KBM-7 (cell line): ENCODE measurements at regions not wholly inside any gene's neighbourhood (a gene's known extent, or its start where the extent isn't known, plus 50 kb on each side); places are given as distances from the start of the nearest gene placed in this dataset.

ENCODE experiments used
- DNase-seq: peaks from one replicate; pipeline ENCODE4 v3.0.0-alpha.2; 2015
- in situ Hi-C: fragments of 300-500 bp; cut with MboI; formaldehyde crosslinking; loops from 2 replicates; pipeline ENCODE4 v1.14.3; 2020; ENCODE audit warnings: low sequenced_read_pairs, low pct_unique_long_range_greater_than_20kb, mixed read lengths

DNA sequence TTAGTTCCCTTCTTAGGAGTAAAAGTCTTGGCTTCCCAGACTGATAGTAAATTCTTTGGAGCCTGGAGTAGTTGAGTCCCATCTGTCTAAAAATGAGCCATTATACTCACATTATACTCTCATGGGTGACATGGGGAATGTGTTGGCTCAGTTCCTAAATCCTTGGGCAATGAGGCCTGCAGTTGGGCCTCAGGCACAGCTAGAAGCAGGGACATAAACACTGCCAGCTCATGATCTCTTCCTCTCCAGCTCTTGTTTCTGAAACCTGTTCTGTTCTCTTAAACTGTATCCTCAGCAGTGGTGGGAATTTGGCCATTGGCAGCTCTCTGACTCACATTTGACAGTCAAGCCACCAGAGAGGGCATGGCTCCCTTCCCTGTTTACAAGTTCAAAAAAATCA lies 212.5 kb downstream of the SPATA18 start:
- no peak for DNase-seq
- in situ Hi-C loops: no loop called here

DNA sequence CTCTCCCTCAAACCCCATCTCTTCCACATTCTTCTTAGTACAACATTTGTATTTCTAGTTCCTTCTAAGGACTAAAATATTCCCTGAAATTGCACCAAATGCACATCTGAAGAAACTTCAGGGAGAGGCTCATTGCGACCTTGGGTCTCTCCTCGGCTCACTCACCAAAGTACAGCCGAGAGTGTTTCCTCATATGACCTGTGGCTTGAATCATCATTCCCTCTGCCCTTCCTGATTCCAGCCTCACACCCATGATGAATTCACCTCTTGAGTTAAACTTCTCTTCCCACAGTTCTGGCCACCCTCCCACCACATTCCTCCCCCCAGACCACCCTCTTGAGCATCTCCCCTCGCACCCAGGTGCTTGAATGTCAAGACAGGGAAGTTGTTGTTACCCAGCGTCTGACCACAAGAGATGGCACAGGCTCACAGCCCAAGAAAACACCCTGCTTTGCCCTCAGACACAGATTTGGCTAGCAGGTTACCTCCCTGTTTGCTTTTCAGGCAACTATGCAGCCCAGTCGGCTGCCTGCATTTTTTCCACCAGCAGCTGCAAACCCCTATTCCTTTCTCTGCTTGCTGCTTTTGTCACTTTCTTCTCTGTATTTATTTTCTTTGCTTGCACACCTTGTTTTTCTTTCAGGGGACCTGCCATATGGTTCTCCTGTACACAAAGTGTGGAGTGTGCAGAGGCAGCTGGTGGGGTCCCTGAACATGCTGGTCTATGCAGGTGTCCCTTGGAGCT lies 214.8 kb downstream of the SPATA18 start:
- in situ Hi-C loops: no loop called here
- DNase-seq: no peak

DNA sequence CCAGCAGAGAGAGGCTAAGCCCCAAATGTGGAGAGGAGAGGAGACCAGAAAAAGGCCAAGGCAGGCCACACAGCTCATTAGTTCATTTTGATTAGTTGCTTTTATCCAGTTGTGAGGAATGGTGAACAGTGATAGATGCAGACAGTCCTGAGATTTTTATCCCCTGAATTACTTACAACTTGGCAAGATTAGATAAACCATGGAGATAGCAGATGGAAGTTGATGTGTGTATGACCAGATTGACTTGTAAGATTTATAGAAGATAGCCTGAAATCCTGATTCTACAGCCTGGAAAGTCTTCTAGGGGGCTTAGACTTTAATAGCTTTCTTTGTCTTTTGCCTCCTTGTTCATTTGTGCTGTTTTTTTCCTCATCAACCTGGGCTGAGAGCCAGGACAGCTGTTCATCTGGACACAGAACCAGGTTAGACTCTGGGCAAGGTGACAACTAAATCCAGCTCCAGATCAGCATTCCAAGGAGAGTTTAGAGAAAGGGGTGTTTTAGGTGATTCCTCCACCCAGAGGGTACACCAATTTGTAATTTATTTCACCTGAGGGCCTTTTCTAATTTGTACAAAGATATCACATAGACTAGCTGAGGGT lies 215.5 kb downstream of the SPATA18 start:
- in situ Hi-C loops: no loop called here
- DNase-seq: no peak

DNA sequence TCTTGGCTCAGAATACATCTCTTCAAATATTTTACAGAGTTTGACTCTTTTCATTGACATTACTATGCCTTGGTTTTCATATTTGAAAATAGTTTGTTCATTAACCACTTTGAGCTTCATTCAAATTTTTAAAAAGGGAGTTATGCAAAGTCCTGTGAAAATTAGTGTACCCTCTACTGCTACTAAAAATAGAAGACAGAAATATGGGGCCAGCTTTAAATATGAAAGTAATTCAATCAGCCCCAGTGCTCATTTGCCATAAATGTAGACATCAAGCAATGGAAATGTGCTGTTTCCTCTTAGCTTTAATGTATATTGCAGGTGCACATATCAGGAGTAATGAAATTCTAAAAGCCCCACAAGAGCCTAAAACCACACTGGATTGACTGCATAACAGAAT lies 218.7 kb downstream of the SPATA18 start:
- no peak for DNase-seq
- in situ Hi-C loops: no loop called here

DNA sequence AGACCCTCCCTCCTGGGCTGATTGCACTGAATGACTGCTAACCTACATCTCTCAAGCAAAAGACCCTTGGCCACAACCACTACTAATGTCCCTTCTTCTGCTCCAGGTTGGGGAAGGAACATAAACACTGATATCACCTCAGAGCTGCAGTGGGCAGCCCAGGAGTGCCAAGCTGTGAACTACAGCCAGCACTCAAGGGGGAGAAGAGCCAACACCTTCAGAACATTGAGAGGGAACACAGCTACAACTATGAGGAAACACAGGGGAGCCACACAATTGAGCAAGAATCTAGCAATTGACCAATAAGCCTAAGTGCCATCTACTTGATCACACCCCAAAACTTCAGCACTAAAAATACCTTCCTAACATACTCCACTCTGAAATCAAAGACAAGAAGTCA lies 222.8 kb downstream of the SPATA18 start:
- in situ Hi-C loops: no loop called here
- no peak for DNase-seq

DNA sequence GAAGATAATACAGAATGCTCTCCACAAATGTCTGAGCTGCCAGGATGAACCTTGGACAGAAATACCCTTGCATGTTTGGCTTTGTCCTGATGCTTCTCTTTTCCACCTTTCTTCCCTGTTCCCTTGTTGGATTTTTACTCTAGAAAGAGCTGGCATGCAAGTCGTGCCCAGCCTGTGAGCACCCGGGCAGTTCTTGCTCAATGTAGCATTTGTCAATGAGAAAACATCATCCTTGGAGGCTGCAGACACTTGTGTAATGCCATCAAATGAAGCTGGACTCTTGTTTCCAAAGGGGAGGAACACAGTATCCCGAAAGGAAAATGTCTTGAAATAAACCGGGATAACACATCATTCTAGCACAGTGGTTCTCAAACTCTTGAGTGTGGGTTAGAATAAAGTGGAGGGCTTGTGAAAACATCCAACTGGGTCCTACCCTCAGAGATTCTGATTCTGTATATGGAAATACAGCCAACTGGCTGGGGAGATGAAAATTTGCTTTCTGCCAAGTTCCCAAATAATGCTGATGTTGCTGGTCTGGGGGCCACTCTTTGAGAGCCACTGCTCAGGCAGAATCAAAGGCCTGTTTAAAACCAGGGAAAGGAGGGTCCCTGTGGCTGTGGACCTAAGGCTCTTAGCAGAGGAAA lies 237.2 kb downstream of the SPATA18 start:
- DNase-seq: no peak
- in situ Hi-C loops: no loop called here

DNA sequence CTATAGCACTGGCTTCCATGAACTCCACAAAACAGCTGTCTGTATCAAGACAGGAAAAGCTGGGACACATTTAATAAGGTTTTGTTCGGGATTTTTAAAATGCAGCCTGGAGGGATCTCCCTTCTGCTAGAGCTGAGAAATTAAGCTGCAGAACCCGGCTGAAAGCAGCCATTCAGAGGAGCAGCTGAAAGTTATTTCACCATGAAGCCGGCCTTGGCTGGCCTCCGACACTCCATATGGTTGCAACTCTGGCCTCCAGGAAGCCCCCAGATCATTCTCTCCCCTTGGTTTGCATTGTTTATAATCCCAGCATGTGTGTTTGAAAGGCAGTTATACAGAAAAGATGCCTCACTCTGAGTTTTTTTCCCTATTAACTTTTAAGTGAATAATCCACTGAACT lies 239.4 kb downstream of the SPATA18 start:
- in situ Hi-C loops: no loop called here
- DNase-seq: no peak

DNA sequence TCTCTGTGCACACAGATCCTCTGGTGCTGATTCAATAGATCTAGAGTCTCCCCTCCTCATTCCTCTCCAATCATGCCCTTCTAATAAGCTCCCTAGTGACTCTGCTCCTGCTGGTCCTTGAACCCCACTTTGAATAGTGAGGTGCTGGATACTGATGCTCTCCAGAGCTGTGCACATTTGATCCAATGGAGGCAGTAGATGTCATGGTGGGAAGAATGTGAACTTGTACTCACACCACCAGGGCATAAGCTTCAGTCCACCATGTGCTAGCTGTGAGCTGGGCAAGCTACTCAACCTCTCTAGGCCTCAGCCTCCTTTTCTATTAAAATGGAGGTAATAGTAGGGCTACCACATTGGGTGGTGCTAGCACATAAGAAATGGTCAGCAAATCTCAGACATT lies 241.1 kb downstream of the SPATA18 start:
- DNase-seq: no peak
- in situ Hi-C loops: no loop called here

DNA sequence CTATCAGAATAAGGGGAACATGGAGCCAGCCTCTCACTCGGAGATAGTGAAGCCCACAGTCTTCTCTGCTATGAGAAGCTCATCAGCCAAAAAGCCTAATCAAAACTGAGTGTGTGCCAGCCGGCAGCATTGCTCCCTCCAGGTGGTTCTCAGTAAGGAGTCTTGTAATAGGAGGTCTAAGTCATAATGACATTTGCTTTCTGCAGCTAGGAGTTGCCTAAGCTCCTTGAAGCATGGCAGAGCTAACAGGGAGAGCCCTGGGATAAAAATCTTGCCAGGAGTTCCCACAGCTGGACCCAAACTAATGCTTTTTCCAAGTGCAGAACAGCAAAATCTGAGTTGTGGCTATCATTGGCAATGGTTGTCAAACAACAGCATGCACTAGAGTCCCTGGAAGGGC lies 245.2 kb downstream of the SPATA18 start:
- in situ Hi-C loops: no loop called here
- no peak for DNase-seq

DNA sequence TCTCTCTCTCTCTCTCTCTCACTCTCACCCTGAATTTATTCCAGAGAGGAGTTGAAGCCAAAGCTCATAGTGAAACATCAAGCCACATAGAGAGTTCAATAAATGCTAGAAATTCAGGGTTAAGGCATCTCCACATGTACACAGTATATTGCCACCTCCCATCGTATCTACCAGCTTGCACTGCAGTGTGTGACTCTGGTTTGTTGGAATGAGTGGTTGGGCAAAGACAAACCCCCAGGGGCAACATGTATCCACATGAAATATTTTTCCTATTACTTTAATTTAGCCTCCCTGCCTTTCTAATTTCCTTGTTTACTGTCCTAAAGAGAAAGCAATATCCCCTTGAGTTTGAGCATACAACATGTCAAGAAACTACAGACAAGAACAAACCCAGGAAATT lies 247.3 kb downstream of the SPATA18 start:
- in situ Hi-C loops: no loop called here
- DNase-seq: no peak

DNA sequence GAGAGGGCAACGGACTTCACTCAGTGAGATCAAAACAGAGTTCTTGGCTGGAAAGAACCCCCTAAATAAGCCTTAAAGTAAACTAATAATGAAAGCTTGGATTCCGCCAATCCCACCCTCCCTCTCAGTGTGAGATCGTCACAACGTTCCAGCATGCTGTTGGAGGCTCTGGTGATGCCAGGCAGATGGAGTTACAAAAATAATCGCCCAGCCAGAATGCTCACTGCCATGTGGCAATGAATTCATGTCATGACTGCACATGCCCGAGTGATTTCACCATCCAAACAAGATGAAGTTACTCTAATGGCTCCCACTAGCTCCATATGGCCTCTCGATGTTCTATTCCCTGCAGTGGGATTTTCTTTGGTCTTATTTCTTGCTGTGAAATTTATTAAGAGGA lies 248.0 kb downstream of the SPATA18 start:
- in situ Hi-C loops: no loop called here

DNA sequence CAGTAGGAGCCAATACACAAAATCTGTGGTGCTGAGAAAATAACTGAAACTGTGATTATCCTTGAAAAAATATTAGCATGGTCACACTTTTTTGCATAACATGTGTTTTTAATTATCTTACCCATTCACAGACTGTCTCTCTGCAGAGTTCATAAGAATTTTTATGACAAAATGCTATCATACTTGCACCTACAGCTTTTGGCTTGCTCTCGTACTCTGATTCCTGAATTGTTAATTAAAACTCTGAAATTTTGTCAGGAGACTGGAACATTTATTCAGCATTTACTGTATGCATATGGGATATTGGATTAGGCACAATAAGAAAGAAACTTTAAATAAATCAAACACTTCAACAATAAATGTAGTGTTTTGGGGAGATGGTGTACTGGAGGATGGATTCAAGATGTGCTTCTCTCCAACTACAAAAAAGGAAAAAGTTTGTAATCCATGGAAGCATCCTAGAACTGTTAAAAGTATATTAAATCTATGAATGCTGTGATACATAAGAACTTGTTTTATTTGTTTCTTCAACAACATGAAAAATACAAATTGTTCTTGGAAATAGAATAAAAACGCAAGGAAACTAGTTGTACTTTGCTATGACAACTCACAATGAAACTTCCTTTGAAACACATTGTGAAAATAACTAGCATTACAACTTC lies 260.5 kb downstream of the SPATA18 start:
- DNase-seq: no peak
- in situ Hi-C loops: no loop called here

More for the DNA sequence above, 248.0 kb downstream of the SPATA18 start:
- no peak for DNase-seq

DNA sequence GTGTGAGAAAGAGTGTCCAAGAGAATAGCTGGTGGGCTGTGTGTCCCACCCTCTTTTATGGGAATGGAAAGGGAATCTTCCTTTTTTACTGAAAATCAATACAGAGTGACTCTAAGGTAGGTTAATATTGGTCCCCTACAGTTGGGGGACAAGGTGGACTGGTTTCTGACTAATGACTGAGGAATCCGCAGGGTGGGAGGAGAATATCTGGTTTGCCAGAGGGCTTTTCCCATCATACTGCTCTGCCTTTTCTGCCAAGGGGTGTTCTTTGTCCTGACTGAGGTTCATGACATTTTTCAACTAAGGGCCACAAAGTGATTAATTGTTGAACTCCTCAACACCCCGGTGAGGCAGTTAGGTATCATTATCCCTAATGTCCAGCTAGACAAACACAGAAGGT lies 261.6 kb downstream of the SPATA18 start:
- in situ Hi-C loops: no loop called here
- no peak for DNase-seq

DNA sequence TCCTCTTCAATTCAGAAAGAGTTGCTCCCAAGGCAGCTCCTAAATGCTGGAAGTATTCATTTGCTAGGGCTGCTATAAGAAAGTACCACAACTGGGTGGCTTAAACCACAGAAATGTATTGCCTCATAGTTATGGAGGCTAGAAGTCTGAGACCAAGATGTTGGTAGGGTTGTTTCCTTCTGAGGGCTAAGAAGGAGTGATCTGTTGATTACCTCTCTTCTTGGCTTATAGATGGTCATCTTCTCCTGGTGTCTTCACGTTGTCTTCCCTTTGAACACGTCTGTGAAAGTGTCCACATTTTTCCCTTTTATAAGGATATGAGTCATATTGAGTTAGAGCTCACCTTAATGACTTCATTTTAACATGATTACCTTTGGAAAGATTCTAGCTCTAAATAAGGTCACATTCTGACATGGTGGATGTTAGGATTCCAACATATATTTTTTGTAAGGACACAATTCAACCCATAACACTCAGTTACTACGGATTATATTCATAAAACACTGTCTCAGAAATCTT lies 266.3 kb downstream of the SPATA18 start:
- no peak for DNase-seq
- in situ Hi-C loops: no loop called here

DNA sequence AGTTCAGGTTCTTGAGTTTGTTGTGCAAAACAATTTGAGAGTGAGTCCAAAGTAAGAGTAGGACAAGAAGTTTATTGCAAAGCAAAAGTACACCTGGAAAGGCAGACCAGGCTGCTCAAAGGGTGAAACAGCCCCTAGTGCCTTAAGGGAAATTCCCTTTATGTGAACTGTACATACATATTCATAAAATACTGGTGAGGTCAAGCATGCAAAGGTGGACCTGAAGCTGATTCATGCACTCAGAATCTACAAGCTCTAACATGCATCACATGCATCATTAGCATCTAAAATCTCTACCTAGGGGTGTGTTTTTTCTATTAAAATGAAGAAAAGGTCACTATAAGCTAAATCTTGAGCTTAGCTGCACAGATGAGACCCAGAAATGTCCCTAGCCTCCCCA lies 266.9 kb downstream of the SPATA18 start:
- DNase-seq: no peak
- in situ Hi-C loops: no loop called here

DNA sequence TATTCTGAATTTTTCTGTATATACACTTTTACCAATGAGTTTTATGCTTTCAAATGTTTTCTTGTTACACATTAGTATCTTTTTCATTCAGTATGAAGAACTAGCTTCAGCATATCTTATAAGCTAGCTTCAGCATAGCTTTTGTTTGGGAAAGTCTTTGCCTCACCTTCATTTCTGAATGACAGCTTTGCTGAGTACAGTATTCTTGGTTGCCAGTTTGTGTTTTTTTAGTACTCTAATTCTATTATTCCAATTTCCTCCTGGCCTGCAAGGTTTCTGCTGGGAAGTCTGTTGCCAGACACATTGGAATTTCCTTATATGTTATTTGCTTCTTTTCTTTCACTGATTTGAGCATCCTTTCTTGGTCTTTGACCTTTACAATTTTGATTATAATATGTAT lies 278.8 kb downstream of the SPATA18 start:
- no peak for DNase-seq
- in situ Hi-C loops: no loop called here

DNA sequence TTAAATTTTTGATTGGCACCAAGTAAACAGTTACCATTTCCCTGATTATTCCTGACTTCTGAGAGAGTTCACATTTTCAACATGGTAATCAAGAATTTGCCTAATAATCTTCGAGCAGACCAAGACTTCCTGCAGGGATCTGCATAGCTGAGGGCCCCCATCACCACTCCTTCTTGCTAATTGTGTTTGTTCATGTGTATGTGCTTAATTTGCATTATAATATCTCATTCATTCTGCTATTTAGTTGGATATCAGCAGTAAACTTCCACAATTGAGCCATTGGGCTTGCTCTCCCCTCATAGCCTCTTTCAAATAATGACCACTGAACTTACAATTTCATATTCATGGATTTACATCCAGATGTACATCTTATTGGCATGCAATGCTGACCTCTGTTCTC lies 292.5 kb downstream of the SPATA18 start:
- in situ Hi-C loops: no loop called here
- DNase-seq: no peak

DNA sequence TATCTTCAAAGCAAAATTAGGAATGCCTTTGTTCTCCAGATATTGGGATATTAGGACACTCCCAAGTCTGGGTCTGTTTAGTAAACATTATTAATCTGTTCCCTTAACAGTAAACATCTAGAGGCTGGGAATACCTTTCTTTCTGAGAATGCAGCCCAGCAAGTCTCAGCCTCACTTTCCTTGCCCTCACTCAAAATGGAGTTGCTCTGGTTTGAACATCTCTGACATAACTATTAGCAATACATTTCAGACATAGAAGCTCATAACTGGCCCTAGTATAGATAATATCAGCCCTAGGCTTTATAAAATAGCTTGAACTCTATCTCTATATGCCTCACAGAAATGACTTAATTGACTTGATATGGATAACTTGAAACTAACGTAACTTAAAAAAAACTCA lies 299.8 kb downstream of the SPATA18 start:
- no peak for DNase-seq
- in situ Hi-C loops: no loop called here

DNA sequence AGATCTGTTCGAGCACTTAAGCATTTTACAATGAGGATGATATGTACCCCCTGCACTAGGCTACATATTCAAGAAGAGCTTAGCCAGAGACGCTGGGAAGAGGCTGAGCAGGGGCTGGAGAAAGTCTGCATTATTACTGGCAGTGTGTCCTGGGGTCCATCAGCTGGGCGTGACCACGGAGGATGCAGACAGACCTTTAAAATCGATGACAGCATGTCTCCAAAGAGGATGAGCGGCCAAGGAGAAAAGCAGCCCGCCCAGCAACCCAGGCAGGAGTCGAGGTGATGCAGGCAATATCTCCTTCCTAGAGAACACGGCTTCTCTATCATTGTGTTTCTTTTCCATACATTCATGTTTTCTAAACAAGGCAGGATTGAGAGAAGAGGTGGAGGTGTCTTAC lies 300.7 kb downstream of the USP46 start:
- in situ Hi-C loops: no loop called here
- DNase-seq: no peak

DNA sequence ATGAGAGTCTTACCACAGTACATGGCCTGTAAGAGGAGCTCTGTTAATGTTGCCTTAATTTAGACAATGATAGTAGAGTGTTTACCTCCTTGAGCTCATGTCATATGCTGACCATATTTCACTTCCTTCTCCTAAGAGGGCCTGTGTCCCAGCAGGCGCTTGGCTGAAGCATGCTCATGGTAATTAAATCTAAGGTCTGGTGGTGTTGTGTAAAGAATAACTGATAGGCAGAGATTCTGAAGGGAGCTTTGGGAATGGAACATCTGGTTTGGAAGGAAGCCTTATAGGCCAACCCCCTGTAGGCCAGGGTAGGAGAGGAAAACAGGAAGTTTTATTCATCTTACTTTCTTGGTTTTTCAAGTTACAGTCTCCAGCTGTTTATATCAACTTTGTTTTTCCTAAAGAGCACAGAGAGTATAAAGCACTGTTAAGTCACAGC lies 300.2 kb downstream of the USP46 start:
- DNase-seq: no peak
- in situ Hi-C loops: no loop called here
